Loucy (cell line): ENCODE measurements at regions not wholly inside any gene's neighbourhood (a gene's known extent, or its start where the extent isn't known, plus 50 kb on each side); places are given as distances from the start of the nearest gene placed in this dataset.

Experiments
- H2AFZ ChIP-seq: fragments of 200-600 bp; sonication (generic); 2 replicates; pipeline ENCODE4 v1.6.0; 2016; ENCODE audit warnings: antibody characterized with exemption, mild to moderate bottlenecking, low read length, moderate library complexity
- H3F3A ChIP-seq: fragments of 200-600 bp; 2 replicates; pipeline ENCODE4 v1.6.0; 2016; ENCODE audit warnings: antibody characterized with exemption, low read depth, mild to moderate bottlenecking
- H3K27me3 ChIP-seq: fragments of 200-600 bp; sonication (generic); 2 replicates; pipeline ENCODE4 v1.6.1; 2014; ENCODE audit warnings: low read length, mild to moderate bottlenecking; ENCODE audit not compliant: insufficient read depth, poor library complexity, severe bottlenecking
- H3K36me3 ChIP-seq: fragments of 200-600 bp; sonication (generic); 2 replicates; pipeline ENCODE4 v1.6.1; 2016; ENCODE audit warnings: low read length; ENCODE audit not compliant: insufficient read depth
- H3K4me1 ChIP-seq: fragments of 200-600 bp; sonication (generic); 2 replicates; pipeline ENCODE4 v1.5.1; 2014; ENCODE audit warnings: low read length, mild to moderate bottlenecking; ENCODE audit not compliant: insufficient read depth, poor library complexity, severe bottlenecking
- H3K4me2 ChIP-seq: fragments of 200-600 bp; sonication (generic); 2 replicates; pipeline ENCODE4 v1.6.0; 2014; ENCODE audit warnings: antibody characterized with exemption, low read length, low read depth, mild to moderate bottlenecking; ENCODE audit not compliant: poor library complexity, severe bottlenecking
- H3K4me3 ChIP-seq: fragments of 200-600 bp; sonication (generic); 2 replicates; pipeline ENCODE4 v1.5.1; 2014; ENCODE audit warnings: low read length, mild to moderate bottlenecking, mixed read lengths; ENCODE audit not compliant: poor library complexity, severe bottlenecking
- H3K79me2 ChIP-seq: fragments of 200-600 bp; sonication (generic); 2 replicates; pipeline ENCODE4 v1.6.1; 2014; ENCODE audit warnings: low read length; ENCODE audit not compliant: insufficient read depth
- H3K9ac ChIP-seq: fragments of 200-600 bp; sonication (generic); 2 replicates; pipeline ENCODE4 v1.6.0; 2014; ENCODE audit warnings: mild to moderate bottlenecking, low read depth, low read length, moderate library complexity; ENCODE audit not compliant: poor library complexity, severe bottlenecking
- H3K9me2 ChIP-seq: fragments of 200-600 bp; sonication (generic); replicated peaks from 2 replicates; pipeline ENCODE4 v1.6.1; 2016; ENCODE audit warnings: low read depth, low read length, mixed read lengths
- H3K9me3 ChIP-seq: fragments of 200-600 bp; sonication (generic); 2 replicates; pipeline ENCODE4 v1.6.1; 2014; ENCODE audit warnings: mild to moderate bottlenecking, antibody characterized with exemption, low read length, low read depth; ENCODE audit not compliant: insufficient read depth
- H4K20me1 ChIP-seq: fragments of 200-600 bp; sonication (generic); 2 replicates; pipeline ENCODE4 v1.6.0; 2014; ENCODE audit warnings: antibody characterized with exemption, low read length, mild to moderate bottlenecking; ENCODE audit not compliant: insufficient read depth, poor library complexity, severe bottlenecking
- CTCF ChIP-seq: fragments of 200-600 bp; sonication (generic); conservative IDR thresholded peaks from 2 replicates; pipeline ENCODE4 v1.5.1; 2014; ENCODE audit warnings: mild to moderate bottlenecking, antibody characterized with exemption, low read length
- EZH2phosphoT487 ChIP-seq: fragments of 200-600 bp; IDR thresholded peaks from 2 replicates; pipeline ENCODE4 v1.6.1; 2018; ENCODE audit warnings: antibody characterized with exemption, mild to moderate bottlenecking, moderate library complexity, borderline replicate concordance

- no peaks in the 10 kb centered on the region for H3F3A ChIP-seq
- no peak for TF ChIP-seq EZH2phosphoT487
- no peak for TF ChIP-seq CTCF
- H3K4me2 ChIP-seq, result no peak overlapping the region
- no peaks in the 10 kb centered on the region for H3K9me3 ChIP-seq
- H3K9ac ChIP-seq, result no peak overlapping the region
- no peaks in the 10 kb centered on the region for H3K27me3 ChIP-seq
- H3K4me1 ChIP-seq, result no peaks in the 10 kb centered on the region
- H3K79me2 ChIP-seq, result no peaks in the 10 kb centered on the region
- no peak overlapping the region for H2AFZ ChIP-seq
- H3K36me3 ChIP-seq, result no peaks in the 10 kb centered on the region
- no peak overlapping the region for H3K4me3 ChIP-seq
- no peaks in the 10 kb centered on the region for H3K9me2 ChIP-seq
- no peaks in the 10 kb centered on the region for H4K20me1 ChIP-seq
Measured at GRCh38 chr22:27580311-27580897, 221.2 kb downstream of the MN1 start.

- no peak overlapping the region for H2AFZ ChIP-seq
- H3K4me3 ChIP-seq, result no peak overlapping the region
- H3K27me3 ChIP-seq, result no peaks in the 10 kb centered on the region
Measured at GRCh38 chr22:27581236-27581635, 220.3 kb downstream of the MN1 start.

GRCh38 chr22:27581688-27582087, 219.9 kb downstream of the MN1 start:
- H3K9ac ChIP-seq, result no peak overlapping the region
- no peak for TF ChIP-seq EZH2phosphoT487
- TF ChIP-seq CTCF, result no peak
- no peaks in the 10 kb centered on the region for H3K27me3 ChIP-seq
- H4K20me1 ChIP-seq, result no peaks in the 10 kb centered on the region
- no peak overlapping the region for H3K4me2 ChIP-seq
- H3F3A ChIP-seq, result no peaks in the 10 kb centered on the region
- H3K4me3 ChIP-seq, result no peak overlapping the region
- H3K36me3 ChIP-seq, result no peaks in the 10 kb centered on the region
- H3K79me2 ChIP-seq, result no peaks in the 10 kb centered on the region
- no peaks in the 10 kb centered on the region for H3K4me1 ChIP-seq
- H3K9me2 ChIP-seq, result no peaks in the 10 kb centered on the region
- H2AFZ ChIP-seq, result no peak overlapping the region
- no peaks in the 10 kb centered on the region for H3K9me3 ChIP-seq

More at GRCh38 chr22:27581236-27581635, 220.3 kb downstream of the MN1 start:
- Histone ChIP-seq H3K4me1 (no peaks in the 10 kb centered on the region), H3K4me2 (no peak overlapping the region), H3K36me3 (no peaks in the 10 kb centered on the region), H3K9me3 (no peaks in the 10 kb centered on the region), H4K20me1 (no peaks in the 10 kb centered on the region), H3K79me2 (no peaks in the 10 kb centered on the region), H3K9ac (no peak overlapping the region), H3F3A (no peaks in the 10 kb centered on the region), H3K9me2 (no peaks in the 10 kb centered on the region)
- TF ChIP-seq CTCF, result no peak
- TF ChIP-seq EZH2phosphoT487, result no peak
